GM21717 (cell line): ENCODE measurements at regions not wholly inside any gene's neighbourhood (a gene's known extent, or its start where the extent isn't known, plus 50 kb on each side); places are given as distances from the start of the nearest gene placed in this dataset.
"Not testable (repeated sequence)": the region's sequence is repeated elsewhere in the genome, so short reads cannot be mapped to it uniquely, and the experiment has no call there.

Experiments
- ATAC-seq: cut with Tn5 transposase; IDR thresholded peaks from one replicate; pipeline ENCODE4 v1.9.1; 2021; ENCODE audit warnings: mild to moderate bottlenecking, moderate library complexity; ENCODE audit not compliant: unreplicated experiment

DNA sequence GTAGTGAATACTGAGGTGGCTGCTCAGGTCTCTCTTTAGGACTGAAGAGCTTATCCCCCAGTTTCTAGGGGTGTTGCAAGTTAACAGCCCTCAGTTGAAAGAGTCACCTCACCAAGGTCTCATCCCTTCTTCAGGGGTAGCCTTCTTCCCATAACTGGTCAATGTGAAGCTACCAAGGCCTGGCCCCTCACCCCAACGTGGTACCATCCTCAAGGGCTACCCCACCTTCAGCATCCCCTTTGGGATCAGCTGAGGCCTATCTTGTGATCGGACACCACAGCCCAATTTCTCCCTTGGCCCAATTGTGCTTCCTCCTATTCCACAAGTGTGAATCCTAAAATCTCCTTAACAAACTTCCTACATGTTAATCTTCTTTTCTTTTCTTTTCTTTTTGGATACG is 289.5 kb upstream of the MKLN1 start:
- no peak for ATAC-seq

DNA sequence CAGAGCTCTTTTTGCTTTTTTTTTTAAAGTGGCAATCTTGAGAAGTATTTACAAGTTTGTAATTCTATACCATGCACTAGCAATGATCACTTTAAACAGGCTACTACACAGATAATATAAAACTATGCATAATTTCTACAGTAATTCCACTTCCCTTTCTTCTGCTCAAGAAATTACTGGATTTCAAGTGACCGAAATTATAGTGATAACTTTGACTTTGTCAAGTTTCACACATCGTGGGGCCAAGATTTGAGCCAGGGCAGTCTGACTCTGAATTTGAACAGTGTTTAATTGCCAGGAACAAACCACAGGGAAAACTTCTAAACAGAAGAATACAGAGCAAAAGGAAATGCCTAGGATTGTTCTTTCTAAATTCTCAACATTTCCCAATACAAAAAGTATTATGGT is 288.3 kb upstream of the MKLN1 start:
- no peak for ATAC-seq

DNA sequence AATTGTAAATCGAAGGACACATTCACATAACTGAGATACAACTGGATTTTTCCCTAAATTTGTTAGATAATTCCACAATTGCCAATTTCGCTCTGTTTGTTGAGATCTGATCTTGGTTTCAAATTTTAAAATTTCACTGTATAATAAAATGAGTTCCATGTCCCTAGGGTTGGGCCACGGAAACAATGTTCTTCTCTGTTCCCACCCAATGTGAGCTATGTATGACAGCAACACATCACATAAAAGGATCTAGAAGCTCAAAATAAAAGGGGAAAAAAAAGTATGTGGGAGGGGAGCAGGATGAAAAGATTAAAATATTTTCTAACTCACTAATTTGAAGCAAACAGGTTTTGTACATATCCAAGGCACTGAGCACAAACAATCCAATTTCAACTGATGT is 287.8 kb upstream of the MKLN1 start:
- no peak for ATAC-seq

DNA sequence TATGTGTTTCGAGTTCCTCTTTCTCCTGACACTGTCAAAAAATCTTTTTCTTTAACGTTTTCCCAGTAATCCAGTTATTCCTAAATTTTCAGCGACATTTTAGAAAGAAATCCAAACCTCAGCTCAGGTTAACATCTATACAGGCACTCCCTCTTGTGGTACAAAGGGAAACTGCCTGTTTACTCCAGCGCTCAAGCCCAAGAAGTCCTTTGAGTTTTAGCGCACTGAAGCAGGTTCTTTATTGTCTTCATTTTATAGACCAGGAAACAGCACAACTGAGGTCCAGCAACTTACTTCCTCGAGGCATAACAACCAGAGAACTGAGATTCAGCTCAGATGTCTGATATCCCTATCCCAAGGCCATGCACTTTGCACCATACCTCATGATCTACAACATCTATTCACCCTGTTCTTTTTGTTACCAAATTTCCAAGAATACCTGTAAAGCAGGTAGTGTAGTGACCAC is 287.2 kb upstream of the MKLN1 start:
- ATAC-seq, result no peak

GRCh38 chr7:131041012-131041695 is 286.5 kb upstream of the MKLN1 start:
- not testable (repeated sequence) for ATAC-seq

- no peak for ATAC-seq
Measured at GRCh38 chr7:131042269-131043160, 285.2 kb upstream of the MKLN1 start.

GRCh38 chr7:131045526-131045925 is 282.1 kb upstream of the MKLN1 start:
- no peak for ATAC-seq

DNA sequence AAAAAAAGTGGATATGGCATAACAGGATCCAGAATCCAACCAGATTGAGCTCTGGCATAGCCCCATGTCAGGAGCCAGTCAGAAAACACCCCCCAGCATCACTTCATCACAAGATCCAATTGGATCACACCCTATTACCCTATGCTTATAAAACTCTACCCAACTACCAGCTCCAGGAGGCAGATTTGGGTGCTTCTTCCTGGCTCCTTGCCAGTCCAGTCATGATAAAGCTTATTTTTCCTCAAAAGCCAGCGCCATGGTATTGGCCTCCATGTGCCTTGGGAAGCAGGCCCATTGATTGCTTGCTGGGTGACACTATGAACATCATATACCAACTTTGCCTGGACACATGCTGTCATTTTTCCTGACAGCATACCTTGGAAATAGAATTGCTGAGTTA is 281.4 kb upstream of the MKLN1 start:
- no peak for ATAC-seq

DNA sequence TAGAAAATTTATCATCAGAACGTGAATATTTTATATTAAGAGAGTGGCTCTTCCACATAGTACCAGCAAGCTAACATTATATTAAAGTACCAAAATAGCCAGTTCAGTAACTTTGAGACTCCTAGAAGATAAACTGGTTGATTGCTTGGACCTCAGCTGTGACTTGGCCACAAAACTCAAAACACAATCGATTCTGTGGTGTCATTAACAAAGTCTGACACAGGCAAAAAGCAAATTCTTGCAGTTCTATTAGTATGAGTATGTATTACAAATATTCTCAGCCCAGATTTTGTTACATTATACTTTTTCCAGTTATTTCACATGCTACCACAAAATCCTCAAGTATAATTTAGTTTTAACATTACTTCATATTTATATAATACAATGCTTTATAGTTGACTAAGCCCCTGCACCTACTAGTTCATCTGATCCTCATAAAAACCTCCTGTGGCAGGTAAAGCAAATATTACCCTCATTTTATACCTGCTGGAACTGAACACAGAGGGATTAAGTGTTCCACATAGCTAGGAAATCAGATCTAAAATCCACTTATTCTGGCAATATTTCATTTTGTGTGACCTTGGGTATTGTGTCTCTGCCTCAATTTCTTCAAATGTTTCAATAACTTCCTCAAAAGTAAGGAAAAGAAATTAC is 279.9 kb upstream of the MKLN1 start:
- ATAC-seq, result no peak

DNA sequence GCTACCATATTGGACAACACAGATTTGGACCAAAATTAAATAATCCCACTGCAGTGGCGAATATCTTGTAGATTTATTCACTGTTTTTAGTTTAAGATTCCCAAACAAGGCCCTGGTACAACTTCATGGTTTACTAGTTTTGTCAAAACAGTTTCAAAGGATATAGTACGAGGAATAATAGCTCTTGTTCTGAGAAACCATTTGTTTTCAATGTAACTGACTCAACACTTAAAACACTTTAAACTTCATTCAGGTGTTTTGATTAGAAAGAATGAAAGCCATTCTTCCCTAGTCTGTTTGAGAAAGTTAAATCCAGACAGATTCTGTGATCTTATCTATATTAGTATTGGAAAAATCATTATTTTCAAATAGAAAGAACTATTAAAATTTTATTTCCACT is 276.4 kb upstream of the MKLN1 start:
- ATAC-seq, result no peak

GRCh38 chr7:131052285-131052904 is 275.3 kb upstream of the MKLN1 start:
- no peak for ATAC-seq

DNA sequence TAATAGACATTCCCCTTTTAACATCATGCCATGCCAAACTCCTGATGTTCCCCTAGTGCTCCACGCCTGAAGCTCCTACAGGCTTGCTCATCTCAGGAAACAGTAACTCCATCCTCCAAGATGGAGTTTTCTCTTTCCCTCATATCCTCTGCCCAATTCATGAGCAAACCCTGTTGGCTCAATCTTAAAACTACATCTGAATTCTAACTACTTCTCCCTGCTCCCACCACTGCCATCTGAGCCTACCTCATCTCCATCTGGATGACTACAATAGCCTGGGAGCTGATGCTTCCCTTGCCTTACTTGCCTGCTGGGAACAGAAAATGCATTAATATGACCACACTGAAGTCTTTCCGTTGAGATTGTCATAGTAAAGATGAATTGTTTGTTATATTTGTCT is 271.7 kb upstream of the MKLN1 start:
- no peak for ATAC-seq

- peak; percentile 66 for ATAC-seq
Measured at GRCh38 chr7:131057015-131057793, 270.5 kb upstream of the MKLN1 start.

GRCh38 chr7:131057794-131058070 is 269.9 kb upstream of the MKLN1 start:
- no peak for ATAC-seq

- ATAC-seq, result not testable (repeated sequence)
Measured at GRCh38 chr7:131058561-131059288, 269.0 kb upstream of the MKLN1 start.

- not testable (repeated sequence) for ATAC-seq
Measured at GRCh38 chr7:131059401-131059800, 268.3 kb upstream of the MKLN1 start.

- no peak for ATAC-seq
Measured at GRCh38 chr7:131061158-131061557, 266.5 kb upstream of the MKLN1 start.

DNA sequence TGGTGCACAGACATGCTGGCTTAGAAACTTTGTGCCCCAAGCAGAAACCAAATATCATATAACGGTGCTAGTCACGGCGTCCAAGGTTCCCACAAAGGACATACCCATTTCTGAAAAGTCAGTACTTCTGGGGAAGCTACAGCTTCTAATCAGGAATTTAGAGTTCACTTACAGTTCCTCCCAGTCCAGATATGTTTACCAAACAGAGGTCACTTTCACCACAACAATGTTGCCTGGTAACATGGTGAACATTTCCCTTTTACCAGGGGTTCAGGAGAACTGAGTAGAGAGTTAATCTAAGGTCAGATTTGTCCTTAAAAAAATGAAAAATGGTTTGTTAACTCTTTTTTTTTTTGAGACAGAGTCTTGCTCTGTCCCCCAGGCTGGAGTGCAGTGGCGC is 265.9 kb upstream of the MKLN1 start:
- no peak for ATAC-seq

DNA sequence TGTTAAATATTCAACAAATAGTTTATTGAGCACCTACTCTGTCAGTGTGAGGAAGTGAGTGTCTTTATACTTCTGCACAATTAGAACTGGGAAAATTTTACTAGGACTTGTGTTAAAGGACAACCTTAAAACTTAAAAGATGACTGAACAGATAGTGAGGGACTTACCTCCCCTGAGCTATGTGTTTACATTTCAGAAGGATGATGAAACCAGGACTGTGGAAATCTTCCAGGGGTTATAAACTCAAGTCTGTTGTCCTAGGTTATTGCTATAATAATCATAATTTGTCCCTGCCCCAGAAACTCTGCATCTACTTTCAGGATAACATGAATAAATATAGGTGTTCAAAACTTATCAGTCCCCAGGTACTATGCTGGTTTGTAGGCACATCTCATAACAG is 261.0 kb upstream of the MKLN1 start:
- ATAC-seq, result no peak

- ATAC-seq, result no peak
Measured at GRCh38 chr7:131067220-131067619, 260.5 kb upstream of the MKLN1 start.
